Effector memory CD4-positive, alpha-beta T cell (primary cell): ENCODE measurements at regions not wholly inside any gene's neighbourhood (a gene's known extent, or its start where the extent isn't known, plus 50 kb on each side); places are given as distances from the start of the nearest gene placed in this dataset.
"Not testable (repeated sequence)": the region's sequence is repeated elsewhere in the genome, so short reads cannot be mapped to it uniquely, and the experiment has no call there.

Experiments used
- DNase-seq, 3 donors: peaks; one replicate each; pipeline ENCODE4 v3.0.0-alpha.2; 2020
- H3K27ac ChIP-seq: 2 replicates; pipeline ENCODE4 v1.7.0; 2013; ENCODE audit warnings: mild to moderate bottlenecking, low read length, moderate library complexity; ENCODE audit not compliant: insufficient read depth, poor library complexity, severe bottlenecking
- H3K27me3 ChIP-seq: replicated peaks from 2 replicates; pipeline ENCODE4 v1.7.0; 2013; ENCODE audit warnings: mild to moderate bottlenecking, low read length; ENCODE audit not compliant: insufficient read depth, control insufficient read depth, poor library complexity, severe bottlenecking
- H3K36me3 ChIP-seq: 2 replicates; pipeline ENCODE4 v1.7.0; 2013; ENCODE audit warnings: mild to moderate bottlenecking, low read length, moderate library complexity; ENCODE audit not compliant: control insufficient read depth, insufficient read depth
- H3K4me1 ChIP-seq: 2 replicates; pipeline ENCODE4 v1.7.0; 2013; ENCODE audit warnings: low read length, mild to moderate bottlenecking; ENCODE audit not compliant: control insufficient read depth, insufficient read depth, poor library complexity, severe bottlenecking
- H3K4me3 ChIP-seq: 2 replicates; pipeline ENCODE4 v1.7.0; 2013; ENCODE audit warnings: low read length, low read depth, mild to moderate bottlenecking; ENCODE audit not compliant: insufficient read depth, poor library complexity, severe bottlenecking
- H3K9me3 ChIP-seq: 2 replicates; pipeline ENCODE4 v1.7.0; 2013; ENCODE audit warnings: mild to moderate bottlenecking, low read length, moderate library complexity; ENCODE audit not compliant: control insufficient read depth

DNA sequence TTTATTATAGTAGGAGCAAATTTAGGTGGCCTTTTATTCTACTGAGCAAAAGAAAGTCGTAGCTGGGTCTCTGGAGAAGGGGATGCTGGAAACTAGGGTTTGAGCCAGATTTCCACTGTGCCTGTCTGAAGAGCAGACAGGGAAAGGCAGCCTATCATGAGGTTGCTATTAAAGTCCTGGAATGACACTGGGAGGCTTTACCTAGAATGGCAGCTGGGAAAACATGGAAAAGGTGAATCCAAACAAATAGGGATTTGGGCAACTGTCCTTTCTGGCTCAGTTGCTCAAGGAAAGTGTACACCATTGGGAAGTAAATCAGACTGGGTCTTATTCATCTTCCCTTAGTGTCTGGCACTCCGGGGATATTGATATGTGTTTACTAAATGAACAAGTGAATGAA lies 154.6 kb downstream of the MTX2 start:
- no peak for DNase-seq
- H3K27me3 ChIP-seq, result no peaks in the 10 kb centered on the region
- H3K9me3 ChIP-seq, result no peaks in the 10 kb centered on the region
- no peak overlapping the region for H3K27ac ChIP-seq
- H3K4me3 ChIP-seq, result no peak overlapping the region
- no peaks in the 10 kb centered on the region for H3K36me3 ChIP-seq
- H3K4me1 ChIP-seq, result no peaks in the 10 kb centered on the region

DNA sequence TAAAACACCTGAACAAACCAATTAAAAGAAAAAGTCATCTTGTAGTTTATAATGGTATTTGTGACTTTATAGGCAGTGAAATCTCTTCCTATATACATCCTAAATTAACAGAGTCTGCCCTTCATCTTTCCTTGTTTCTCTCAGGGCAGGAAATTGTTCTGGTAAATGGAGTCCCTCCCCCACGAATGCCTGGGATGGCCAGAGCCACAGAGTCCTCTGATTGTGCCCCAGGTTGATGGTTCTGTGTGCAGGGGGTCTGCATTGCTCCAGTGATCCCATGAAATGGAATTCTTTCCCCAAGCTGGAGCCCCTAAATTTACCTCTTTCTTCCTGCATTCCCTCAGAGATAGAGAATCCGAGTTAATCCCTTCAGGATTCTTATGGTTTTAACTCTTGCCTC lies 155.5 kb downstream of the MTX2 start:
- Histone ChIP-seq H3K9me3 (no peaks in the 10 kb centered on the region), H3K27ac (no peak overlapping the region), H3K4me1 (no peaks in the 10 kb centered on the region), H3K4me3 (no peak overlapping the region), H3K27me3 (no peaks in the 10 kb centered on the region), H3K36me3 (no peaks in the 10 kb centered on the region)
- no peak for DNase-seq

DNA sequence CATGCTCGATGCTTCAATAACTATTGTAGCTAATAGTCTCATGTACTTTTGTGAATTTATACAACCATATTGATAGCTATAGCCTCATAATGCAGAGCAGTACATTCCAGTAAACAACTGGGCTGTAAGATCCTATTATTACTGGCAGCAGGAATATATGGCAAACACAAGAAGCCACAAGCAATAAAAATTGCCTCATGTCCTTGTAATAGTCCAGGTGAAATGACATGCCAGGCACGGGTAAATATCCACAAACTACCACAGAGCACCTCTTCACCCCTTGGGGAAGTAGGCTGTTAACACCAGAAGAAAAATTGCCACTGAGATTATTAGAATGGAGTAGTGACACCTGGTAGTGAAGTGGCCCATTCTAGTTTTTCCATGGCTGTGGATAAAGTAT lies 158.3 kb downstream of the MTX2 start:
- DNase-seq, result no peak
- Histone ChIP-seq H3K27me3 (no peaks in the 10 kb centered on the region), H3K4me3 (no peak overlapping the region), H3K4me1 (no peaks in the 10 kb centered on the region), H3K36me3 (no peaks in the 10 kb centered on the region), H3K9me3 (no peaks in the 10 kb centered on the region), H3K27ac (no peak overlapping the region)

DNA sequence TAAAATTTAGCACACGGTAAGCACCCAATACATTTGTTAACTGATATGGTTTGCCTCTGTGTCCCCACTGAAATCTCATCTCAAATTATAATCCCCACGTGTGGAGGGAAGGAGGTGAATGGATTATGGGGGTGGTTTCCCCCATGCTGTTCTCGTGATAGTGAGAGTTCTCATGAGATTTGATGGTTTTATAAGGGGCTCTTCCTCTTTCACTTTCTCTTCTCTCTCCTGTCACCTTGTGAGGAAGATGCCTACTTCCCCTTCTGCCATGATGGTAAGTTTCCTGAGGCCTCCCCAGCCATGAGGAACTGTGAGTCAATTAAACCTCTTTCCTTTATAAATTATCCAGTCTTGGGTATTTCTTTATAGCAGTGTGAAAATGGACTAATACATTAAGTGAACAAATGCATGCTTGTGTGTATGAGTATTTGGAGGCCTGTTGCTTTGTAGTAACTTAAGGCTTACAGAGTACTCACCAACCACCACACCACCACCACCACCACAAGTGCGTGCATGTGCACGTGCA lies 159.8 kb downstream of the MTX2 start:
- not testable (repeated sequence) for H3K9me3 ChIP-seq, H3K27ac ChIP-seq, H3K36me3 ChIP-seq, H3K27me3 ChIP-seq, H3K4me1 ChIP-seq, DNase-seq, H3K4me3 ChIP-seq

DNA sequence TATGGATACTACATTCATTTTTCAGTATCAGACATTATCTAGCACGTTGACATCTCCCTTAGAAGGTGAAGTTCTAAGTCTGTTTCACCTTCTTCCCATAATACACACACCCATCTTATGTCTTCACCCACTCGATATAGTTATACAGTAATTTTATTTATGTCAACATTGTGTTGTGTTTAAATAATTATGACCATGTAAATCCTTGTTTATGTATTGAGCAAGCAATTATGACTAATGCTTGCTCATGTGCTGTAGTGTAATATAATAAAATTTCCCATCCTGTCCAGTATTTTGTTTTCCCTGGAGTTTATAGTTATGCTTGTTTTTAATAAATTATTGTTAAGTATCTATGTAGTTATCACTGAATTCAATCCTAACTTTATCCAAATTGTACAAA lies 163.2 kb downstream of the MTX2 start:
- DNase-seq, result no peak
- Histone ChIP-seq H3K27ac (no peak overlapping the region), H3K36me3 (no peaks in the 10 kb centered on the region), H3K9me3 (no peaks in the 10 kb centered on the region), H3K4me1 (no peaks in the 10 kb centered on the region), H3K4me3 (no peak overlapping the region), H3K27me3 (no peaks in the 10 kb centered on the region)

DNA sequence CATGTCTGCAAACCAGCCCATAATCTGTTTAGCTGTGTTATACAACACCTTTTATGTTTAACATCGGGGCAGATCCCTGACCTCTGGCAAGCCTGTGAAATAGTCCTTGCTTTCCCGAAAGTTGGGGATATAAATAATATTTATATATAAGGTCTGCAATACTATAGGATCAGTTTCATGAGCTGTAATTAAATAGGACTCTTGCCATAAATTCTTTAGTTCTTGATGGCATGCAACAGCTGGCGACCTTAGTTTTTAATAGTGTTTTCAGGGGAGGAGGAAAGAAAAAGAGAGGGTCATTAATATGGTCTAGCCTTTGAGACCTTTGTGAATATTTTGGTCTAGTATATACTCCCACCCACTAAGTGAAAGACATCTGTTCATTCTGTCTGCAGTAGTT lies 166.5 kb downstream of the MTX2 start:
- Histone ChIP-seq H3K4me1 (no peaks in the 10 kb centered on the region), H3K4me3 (no peak overlapping the region), H3K36me3 (no peaks in the 10 kb centered on the region), H3K9me3 (no peaks in the 10 kb centered on the region), H3K27me3 (no peaks in the 10 kb centered on the region), H3K27ac (no peak overlapping the region)
- no peak for DNase-seq

DNA sequence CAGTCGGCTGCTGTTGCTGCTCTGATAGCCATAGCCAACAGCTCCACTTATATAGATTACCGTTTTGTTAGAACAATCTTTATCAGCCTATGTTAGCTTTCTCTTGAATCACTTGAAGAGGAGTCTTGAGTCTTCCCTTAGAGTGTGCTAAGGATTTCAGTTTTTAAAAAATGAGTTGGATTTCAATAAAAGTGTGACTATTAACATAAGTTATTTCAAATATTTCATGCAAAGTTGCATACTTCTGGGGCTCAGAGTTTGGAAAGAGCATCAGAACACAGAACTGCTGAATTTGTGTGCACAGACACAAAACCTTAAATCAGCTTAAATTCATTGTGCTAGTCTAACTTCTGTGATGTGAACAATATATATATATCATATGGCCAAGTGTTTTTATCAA lies 174.7 kb downstream of the MTX2 start:
- Histone ChIP-seq H3K4me3 (no peak overlapping the region), H3K4me1 (no peaks in the 10 kb centered on the region), H3K9me3 (no peaks in the 10 kb centered on the region), H3K27ac (no peak overlapping the region), H3K36me3 (no peaks in the 10 kb centered on the region), H3K27me3 (no peaks in the 10 kb centered on the region)
- no peak for DNase-seq

DNA sequence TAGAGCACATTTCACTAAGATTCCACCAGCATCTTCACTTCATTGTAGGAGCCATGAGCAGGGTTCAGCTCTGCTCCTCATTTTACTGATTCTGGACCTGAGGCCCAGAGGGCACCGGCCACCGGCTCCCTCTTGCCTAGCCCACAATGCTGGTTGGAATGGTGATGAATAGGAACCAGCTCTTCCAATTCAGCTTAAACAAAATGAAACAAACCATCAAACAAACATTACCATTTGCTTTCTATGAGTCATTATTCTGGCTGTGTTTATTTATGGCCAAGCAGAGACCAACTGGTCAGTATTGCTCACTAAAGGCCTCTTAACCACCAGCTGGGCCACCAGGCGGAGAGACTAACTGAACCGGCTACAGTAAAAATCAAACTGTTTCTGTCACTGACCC lies 176.7 kb downstream of the MTX2 start:
- no peak overlapping the region for H3K4me3 ChIP-seq
- DNase-seq, result no peak

DNA sequence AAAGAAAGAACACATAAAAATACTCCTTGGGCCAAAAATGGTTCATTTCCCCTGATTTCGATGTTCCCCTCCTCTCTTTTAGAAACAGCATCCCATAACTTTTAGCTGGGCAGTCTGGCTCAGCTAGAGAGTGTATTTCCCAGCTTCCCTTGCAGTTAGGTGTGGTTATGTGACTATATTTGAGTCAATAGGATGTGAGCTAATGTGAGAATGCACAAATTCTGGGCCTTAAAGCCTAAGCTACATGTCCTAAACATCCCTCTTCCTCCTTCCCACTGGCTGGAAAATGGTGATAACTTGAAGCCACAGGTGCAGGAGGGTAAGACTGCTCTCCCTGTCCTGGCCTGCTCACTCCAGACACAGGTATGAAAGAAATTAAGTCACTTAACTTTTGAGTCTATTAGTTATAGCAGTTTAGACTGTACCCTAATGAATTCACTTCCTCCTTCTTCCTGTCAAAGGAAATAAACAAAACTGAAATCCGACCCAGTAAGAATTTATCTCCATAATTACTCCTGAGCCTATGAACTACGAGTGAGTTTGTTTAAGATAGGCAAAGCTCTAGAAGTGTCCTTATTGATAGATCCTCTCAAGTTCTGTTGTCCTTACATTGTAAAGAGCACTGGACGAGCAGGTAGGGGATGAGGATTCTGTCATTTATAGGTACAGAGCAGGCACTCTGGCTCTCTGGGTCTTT lies 177.6 kb downstream of the MTX2 start:
- Histone ChIP-seq H3K27ac (no peak overlapping the region), H3K4me1 (no peaks in the 10 kb centered on the region), H3K36me3 (no peaks in the 10 kb centered on the region), H3K9me3 (no peaks in the 10 kb centered on the region), H3K27me3 (no peaks in the 10 kb centered on the region), H3K4me3 (no peak overlapping the region)
- DNase-seq, result no peak

More for the DNA sequence above, 176.7 kb downstream of the MTX2 start:
- H3K27ac ChIP-seq, result no peak overlapping the region
- H3K36me3 ChIP-seq, result no peaks in the 10 kb centered on the region
- H3K27me3 ChIP-seq, result no peaks in the 10 kb centered on the region
- no peaks in the 10 kb centered on the region for H3K4me1 ChIP-seq
- no peaks in the 10 kb centered on the region for H3K9me3 ChIP-seq

DNA sequence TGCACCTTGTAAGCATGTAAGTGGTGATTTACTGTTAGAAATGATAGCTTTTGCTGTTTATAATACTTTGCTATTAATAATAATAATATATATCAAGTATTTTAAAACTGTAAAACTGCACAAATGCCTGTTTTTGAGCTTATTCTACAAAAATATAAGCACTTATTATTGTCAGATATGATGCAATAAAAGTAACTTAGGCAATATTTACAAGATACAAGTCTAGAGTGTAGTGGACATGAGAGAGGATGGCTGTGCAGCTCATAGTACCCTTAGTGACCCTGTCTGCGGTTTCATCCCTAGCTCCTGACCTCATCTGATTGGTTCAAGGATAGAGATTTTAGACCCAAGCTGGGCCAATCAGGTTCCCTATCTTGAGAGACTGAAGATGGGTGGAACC lies 178.4 kb downstream of the MTX2 start:
- DNase-seq, result no peak

More for the DNA sequence above, 178.4 kb downstream of the MTX2 start:
- Histone ChIP-seq H3K9me3 (no peaks in the 10 kb centered on the region), H3K4me3 (no peak overlapping the region), H3K27ac (no peak overlapping the region), H3K27me3 (no peaks in the 10 kb centered on the region), H3K4me1 (no peaks in the 10 kb centered on the region), H3K36me3 (no peaks in the 10 kb centered on the region)
